Stimulated activated naive CD4-positive, alpha-beta T cell (primary cell): ENCODE measurements at regions not wholly inside any gene's neighbourhood (a gene's known extent, or its start where the extent isn't known, plus 50 kb on each side); places are given as distances from the start of the nearest gene placed in this dataset.
"Not testable (repeated sequence)": the region's sequence is repeated elsewhere in the genome, so short reads cannot be mapped to it uniquely, and the experiment has no call there.

Experiments used
- DNase-seq, 6 experiments: peaks; one replicate each; lab custom pipeline; 2025; lab: John Stamatoyannopoulos, UW

DNA sequence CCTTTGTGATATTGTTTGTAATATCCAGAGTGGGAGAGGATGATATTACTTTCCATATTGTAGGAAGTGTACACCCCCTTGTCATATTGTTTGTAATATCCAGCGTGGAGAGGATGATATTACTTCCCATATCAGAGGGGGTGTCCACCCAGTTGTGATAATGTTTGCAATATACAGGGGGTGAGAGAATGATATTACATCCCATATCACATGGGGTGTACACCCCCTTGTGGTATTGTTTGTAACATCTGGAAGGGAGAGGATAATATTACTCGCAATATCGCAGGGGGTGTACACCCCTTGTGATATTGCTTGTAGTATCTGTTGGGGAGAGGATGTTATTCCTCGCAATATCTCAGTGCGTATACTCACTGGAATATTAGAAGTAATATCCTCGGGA is 61.5 kb downstream of the PRSS23 start:
- DNase-seq: no peak

GRCh38 chr11:86863476-86863875 is 63.1 kb downstream of the PRSS23 start:
- no peak for DNase-seq

DNA sequence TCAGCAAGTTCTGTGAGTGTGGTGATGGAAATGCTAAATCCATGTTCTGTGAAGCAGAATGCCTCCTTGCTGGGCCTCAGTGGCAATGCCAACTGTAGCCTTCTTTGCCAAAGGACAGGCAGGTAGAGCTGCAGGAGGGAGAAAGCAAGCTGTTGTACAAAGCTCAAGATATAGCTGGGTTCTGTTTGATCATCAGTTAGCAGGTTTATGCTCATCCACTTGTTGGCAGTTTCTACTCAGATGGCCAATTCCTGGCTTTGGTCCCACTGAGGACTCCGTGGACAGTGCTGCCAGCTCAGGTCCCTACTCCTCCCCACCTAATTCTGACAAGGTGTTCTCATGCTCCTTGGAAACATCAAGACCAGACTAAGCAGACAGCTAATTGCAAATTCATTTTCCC is 65.1 kb downstream of the PRSS23 start:
- no peak for DNase-seq

GRCh38 chr11:86869531-86869930 is 69.2 kb downstream of the PRSS23 start:
- no peak for DNase-seq

GRCh38 chr11:86869966-86870570 is 69.7 kb downstream of the PRSS23 start:
- peak in 2 of 6 experiments; percentile 7 to 8 for DNase-seq

DNA sequence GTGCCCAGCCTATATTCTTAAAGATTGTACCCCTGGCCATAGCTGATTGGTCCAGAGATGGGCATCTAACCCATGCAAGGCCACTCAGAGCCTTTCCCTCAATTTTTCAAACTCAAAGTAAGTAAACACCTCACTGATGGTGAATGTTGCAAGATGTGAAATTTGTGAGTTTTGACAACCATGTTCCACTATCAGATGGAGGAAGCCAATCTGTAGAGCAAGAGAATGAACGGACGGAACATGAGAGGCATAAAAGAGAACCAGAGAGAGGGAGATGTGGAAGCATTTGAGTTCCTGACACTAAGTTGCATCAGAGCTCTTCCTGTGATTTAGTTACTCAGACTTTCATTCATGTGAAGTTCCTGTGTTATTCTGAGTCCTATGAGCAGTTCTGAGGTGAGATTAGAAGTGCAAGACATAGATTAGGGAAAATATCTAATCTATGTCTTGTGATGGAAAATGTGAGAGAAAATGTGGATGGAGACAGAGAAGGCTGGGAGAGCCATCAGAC is 73.3 kb downstream of the PRSS23 start:
- DNase-seq: no peak

- no peak for DNase-seq
Observed at GRCh38 chr11:86874304-86875056, 74.1 kb downstream of the PRSS23 start.

GRCh38 chr11:86876716-86877234 is 76.4 kb downstream of the PRSS23 start:
- DNase-seq: no peak

- no peak for DNase-seq
Observed at GRCh38 chr11:86877503-86877902, 77.2 kb downstream of the PRSS23 start.

DNA sequence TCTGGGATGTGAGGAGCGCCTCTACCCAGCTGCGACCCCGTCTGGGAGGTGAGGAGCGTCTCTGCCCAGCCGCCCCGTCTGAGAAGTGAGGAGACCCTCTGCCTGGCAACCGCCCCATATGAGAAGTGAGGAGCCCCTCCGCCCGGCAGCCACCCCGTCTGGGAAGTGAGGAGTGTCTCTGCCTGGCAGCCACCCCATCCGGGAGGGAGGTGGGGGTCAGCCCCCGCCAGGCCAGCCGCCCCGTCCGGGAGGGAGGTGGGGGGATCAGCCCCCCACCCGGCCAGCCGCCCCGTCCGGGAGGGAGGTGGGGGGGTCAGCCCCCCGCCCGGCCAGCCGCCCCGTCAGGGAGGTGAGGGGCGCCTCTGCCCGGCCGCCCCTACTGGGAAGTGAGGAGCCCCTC is 76.0 kb downstream of the FZD4 start:
- not testable (repeated sequence) for DNase-seq

DNA sequence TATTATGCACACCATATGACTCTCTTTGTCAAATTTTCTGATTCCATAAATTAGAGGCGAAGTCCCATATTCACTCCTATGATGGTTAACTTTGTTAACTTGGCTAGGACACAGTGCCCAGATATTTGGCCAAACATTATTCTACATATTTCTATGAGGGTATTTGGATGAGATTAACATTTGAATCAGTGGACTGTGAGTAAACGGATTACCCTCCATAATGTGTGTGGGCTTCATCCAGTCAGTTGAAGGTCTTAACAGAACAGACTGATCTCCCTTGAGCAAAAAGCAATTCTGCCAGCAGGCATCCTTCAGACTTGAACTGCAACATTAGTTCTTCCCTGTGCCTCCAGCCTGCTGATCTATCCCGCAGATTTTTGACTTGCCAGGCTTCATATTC is 69.9 kb downstream of the FZD4 start:
- no peak for DNase-seq

GRCh38 chr11:86888164-86889000 is 66.8 kb downstream of the FZD4 start:
- no peak for DNase-seq

GRCh38 chr11:86889001-86889341 is 66.2 kb downstream of the FZD4 start:
- no peak for DNase-seq

DNA sequence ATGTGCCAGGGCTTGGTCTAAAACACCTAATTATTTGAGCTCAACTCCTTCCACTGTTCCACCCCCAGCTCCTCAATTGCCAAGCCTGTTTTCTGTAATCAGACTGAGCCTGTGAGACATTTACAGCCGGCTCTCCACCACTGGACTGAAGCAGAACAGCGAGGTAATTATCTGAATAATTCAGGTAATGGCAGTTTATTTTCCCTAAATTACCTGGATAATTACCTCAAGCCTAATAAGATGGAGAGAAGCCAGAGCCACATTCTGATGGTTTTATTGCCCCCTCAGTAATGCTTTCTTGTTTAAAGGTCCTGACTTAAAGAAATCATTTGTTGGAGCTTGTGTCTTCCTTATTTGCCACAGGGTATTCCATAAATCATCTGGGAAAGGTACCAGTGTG is 64.2 kb downstream of the FZD4 start:
- no peak for DNase-seq

GRCh38 chr11:86893235-86893634 is 62.0 kb downstream of the FZD4 start:
- no peak for DNase-seq
